IMR-90 (cell line): ENCODE measurements at regions not wholly inside any gene's neighbourhood (a gene's known extent, or its start where the extent isn't known, plus 50 kb on each side); places are given as distances from the start of the nearest gene placed in this dataset.

Experiments
- BHLHE40 ChIP-seq: fragments of 150-350 bp; IDR thresholded peaks from 2 replicates; pipeline ENCODE4 v1.6.1; 2016; ENCODE audit warnings: mild to moderate bottlenecking, low read depth, low read length
- CEBPB ChIP-seq: IDR thresholded peaks from 2 replicates; pipeline ENCODE4 v1.6.1; 2012; ENCODE audit warnings: low read depth, low read length, improper control_type of control experiment
- CHD1 ChIP-seq: IDR thresholded peaks from 2 replicates; pipeline ENCODE4 v1.6.1; 2012; ENCODE audit warnings: low read depth, low read length, improper control_type of control experiment
- FOS ChIP-seq: fragments of 150-350 bp; IDR thresholded peaks from 2 replicates; pipeline ENCODE4 v1.6.1; 2016; ENCODE audit warnings: low read depth, low read length
- MAZ ChIP-seq: IDR thresholded peaks from 2 replicates; pipeline ENCODE4 v1.6.1; 2012; ENCODE audit warnings: low read depth, mild to moderate bottlenecking, low read length, improper control_type of control experiment, moderate library complexity, borderline replicate concordance
- MXI1 ChIP-seq: IDR thresholded peaks from 2 replicates; pipeline ENCODE4 v1.6.1; 2012; ENCODE audit warnings: low read depth, mild to moderate bottlenecking, low read length, moderate library complexity, borderline replicate concordance
- POLR2A ChIP-seq: IDR thresholded peaks from 2 replicates; pipeline ENCODE4 v1.6.1; 2012; ENCODE audit warnings: mild to moderate bottlenecking, low read depth, low read length
- RCOR1 ChIP-seq: IDR thresholded peaks from 2 replicates; pipeline ENCODE4 v1.6.1; 2012; ENCODE audit warnings: mild to moderate bottlenecking, low read length, improper control_type of control experiment; ENCODE audit not compliant: insufficient replicate concordance
- RFX5 ChIP-seq: IDR thresholded peaks from 2 replicates; pipeline ENCODE4 v1.8.0; 2012; ENCODE audit warnings: low read depth, mild to moderate bottlenecking, low read length, moderate library complexity
- SMC3 ChIP-seq: fragments of 150-350 bp; IDR thresholded peaks from 2 replicates; pipeline ENCODE4 v1.6.1; 2016; ENCODE audit warnings: low read depth, mild to moderate bottlenecking, antibody characterized with exemption, low read length, moderate library complexity
- TF ChIP-seq, protein P1 (sequence below): conservative IDR thresholded peaks from 2 replicates; pipeline ENCODE4 v1.5.1; 2012; ENCODE audit warnings: mild to moderate bottlenecking, low read depth, low read length, improper control_type of control experiment
- TF ChIP-seq, protein P2 (sequence below): fragments of 150-350 bp; IDR thresholded peaks from 2 replicates; pipeline ENCODE4 v1.6.1; 2017; ENCODE audit warnings: mild to moderate bottlenecking, antibody characterized with exemption, low read length, low read depth
- TF ChIP-seq, protein P3 (sequence below): fragments of 150-350 bp; IDR thresholded peaks from 2 replicates; pipeline ENCODE4 v1.6.1; 2016; ENCODE audit warnings: low read depth, mild to moderate bottlenecking, low read length, moderate library complexity, borderline replicate concordance

DNA sequence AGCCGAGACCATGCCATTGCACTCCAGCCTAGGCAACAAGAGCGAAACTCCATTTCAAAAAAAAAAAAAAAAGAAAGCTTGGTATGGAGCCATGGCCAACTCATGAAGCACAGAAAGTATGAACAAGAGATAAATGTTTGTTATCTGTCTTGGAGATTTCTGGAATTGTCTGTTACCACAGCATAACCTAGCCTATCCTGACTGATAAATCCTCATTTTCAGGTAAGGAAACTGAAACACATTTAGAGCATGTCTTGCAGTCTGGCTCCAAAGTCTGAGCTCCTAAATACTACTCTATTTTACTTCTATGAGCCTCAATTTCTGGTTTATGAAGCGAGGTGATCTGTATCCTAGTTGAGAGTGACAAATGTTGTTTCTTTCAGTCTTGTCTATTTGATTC lies 68.3 kb upstream of the SLC44A1 start:
- TF ChIP-seq MAZ (no peak), CEBPB (no peak), POLR2A (no peak), RFX5 (no peak), CHD1 (no peak), RCOR1 (no peak), MXI1 (no peak), FOS (no peak), BHLHE40 (no peak), SMC3 (no peak)
- TF ChIP-seq, protein P1, sequence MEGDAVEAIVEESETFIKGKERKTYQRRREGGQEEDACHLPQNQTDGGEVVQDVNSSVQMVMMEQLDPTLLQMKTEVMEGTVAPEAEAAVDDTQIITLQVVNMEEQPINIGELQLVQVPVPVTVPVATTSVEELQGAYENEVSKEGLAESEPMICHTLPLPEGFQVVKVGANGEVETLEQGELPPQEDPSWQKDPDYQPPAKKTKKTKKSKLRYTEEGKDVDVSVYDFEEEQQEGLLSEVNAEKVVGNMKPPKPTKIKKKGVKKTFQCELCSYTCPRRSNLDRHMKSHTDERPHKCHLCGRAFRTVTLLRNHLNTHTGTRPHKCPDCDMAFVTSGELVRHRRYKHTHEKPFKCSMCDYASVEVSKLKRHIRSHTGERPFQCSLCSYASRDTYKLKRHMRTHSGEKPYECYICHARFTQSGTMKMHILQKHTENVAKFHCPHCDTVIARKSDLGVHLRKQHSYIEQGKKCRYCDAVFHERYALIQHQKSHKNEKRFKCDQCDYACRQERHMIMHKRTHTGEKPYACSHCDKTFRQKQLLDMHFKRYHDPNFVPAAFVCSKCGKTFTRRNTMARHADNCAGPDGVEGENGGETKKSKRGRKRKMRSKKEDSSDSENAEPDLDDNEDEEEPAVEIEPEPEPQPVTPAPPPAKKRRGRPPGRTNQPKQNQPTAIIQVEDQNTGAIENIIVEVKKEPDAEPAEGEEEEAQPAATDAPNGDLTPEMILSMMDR, result no peak
- TF ChIP-seq, protein P2, sequence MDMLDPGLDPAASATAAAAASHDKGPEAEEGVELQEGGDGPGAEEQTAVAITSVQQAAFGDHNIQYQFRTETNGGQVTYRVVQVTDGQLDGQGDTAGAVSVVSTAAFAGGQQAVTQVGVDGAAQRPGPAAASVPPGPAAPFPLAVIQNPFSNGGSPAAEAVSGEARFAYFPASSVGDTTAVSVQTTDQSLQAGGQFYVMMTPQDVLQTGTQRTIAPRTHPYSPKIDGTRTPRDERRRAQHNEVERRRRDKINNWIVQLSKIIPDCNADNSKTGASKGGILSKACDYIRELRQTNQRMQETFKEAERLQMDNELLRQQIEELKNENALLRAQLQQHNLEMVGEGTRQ, result no peak
- TF ChIP-seq, protein P3, sequence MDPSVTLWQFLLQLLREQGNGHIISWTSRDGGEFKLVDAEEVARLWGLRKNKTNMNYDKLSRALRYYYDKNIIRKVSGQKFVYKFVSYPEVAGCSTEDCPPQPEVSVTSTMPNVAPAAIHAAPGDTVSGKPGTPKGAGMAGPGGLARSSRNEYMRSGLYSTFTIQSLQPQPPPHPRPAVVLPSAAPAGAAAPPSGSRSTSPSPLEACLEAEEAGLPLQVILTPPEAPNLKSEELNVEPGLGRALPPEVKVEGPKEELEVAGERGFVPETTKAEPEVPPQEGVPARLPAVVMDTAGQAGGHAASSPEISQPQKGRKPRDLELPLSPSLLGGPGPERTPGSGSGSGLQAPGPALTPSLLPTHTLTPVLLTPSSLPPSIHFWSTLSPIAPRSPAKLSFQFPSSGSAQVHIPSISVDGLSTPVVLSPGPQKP, result no peak
